ENCODE measurements at regions not wholly inside any gene's neighbourhood (a gene's known extent, or its start where the extent isn't known, plus 50 kb on each side); places are given as distances from the start of the nearest gene placed in this dataset.

DNA sequence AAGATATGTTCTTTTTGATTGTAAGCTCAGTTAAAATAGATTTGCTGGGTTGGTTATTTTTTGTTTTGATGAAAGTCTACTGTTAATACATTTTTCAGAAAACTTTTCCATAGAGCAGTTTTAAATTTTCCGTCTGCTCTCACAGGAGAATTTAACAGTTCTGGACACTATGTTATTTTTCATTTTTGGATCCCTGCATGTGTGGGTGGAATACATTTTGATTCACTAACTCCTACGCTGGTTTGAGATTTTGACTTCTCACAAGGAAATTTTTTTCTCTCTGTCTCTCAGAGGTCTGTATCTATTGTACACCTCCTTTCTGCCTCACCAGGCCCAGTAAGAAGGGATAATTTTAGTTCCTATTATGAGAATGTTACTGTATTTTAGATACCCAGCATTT is 502.4 kb downstream of the CDH10 start (continued):
- no peak for TF ChIP-seq MAFK (conservative IDR thresholded peaks at IDR 0.05 in 1 of 2, IDR thresholded peaks at IDR 0.05 in 1 of 2; ENCODE audit: low read length in 2 of 2)

GRCh38 chr5:24145806-24146205 is 499.0 kb downstream of the CDH10 start:
- H3K4me1 ChIP-seq (ENCODE audit: insufficient read depth, low read length) = no peaks in the 10 kb centered on the region
- no peak overlapping the region for H3K4me3 ChIP-seq (replicated peaks in 1 of 3; ENCODE audit: insufficient read depth in 1 of 3, low read depth in 2 of 3, low read length in 3 of 3)
- H3K36me3 ChIP-seq (replicated peaks in 1 of 2; ENCODE audit: control insufficient read depth in 1 of 2, insufficient read depth in 2 of 2, low read length in 2 of 2) = no peaks in the 10 kb centered on the region
- H3K9ac ChIP-seq (ENCODE audit: insufficient read depth, low read depth, low read length) = no peak overlapping the region
- ChIA-PET POLR2A (no interaction called here), CTCF (ENCODE audit: low intra/inter-chr PET ratio, low total read pairs) (no interaction called here)
- intact Hi-C loops (cut with micrococcal nuclease; ENCODE audit: unreplicated experiment) = no loop called here
- H3K27me3 ChIP-seq (ENCODE audit: control insufficient read depth in 1 of 2, insufficient read depth in 2 of 2, low read length in 2 of 2) = no peaks in the 10 kb centered on the region
- H3K9me3 ChIP-seq (ENCODE audit: low read length) = no peaks in the 10 kb centered on the region; the same call in 1 of the 2 replicates
- no peak for DNase-seq (ENCODE audit: low spot score)
- no peak overlapping the region for H3K4me2 ChIP-seq (ENCODE audit: low read depth, low read length)
- no peaks in the 10 kb centered on the region for H3K79me2 ChIP-seq (ENCODE audit: insufficient read depth, low read length)
- WGBS (ENCODE audit: low lambda C conversion rate) = 0% methylated on average over 2 of the region's 2 CpGs
- H2AFZ ChIP-seq (ENCODE audit: low read length) = no peak overlapping the region
- FAIRE-seq = no peak
- H4K20me1 ChIP-seq (ENCODE audit: insufficient read depth, low read length) = no peaks in the 10 kb centered on the region
- no peak for TF ChIP-seq ZNF780A (CRISPR knock-in tag; IDR thresholded peaks at IDR 0.05)
- TF ChIP-seq AHR (CRISPR knock-in tag; IDR thresholded peaks at IDR 0.05) = no peak
- TF ChIP-seq, protein P1, sequence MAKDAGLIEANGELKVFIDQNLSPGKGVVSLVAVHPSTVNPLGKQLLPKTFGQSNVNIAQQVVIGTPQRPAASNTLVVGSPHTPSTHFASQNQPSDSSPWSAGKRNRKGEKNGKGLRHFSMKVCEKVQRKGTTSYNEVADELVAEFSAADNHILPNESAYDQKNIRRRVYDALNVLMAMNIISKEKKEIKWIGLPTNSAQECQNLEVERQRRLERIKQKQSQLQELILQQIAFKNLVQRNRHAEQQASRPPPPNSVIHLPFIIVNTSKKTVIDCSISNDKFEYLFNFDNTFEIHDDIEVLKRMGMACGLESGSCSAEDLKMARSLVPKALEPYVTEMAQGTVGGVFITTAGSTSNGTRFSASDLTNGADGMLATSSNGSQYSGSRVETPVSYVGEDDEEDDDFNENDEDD (CRISPR knock-in tag; IDR thresholded peaks at IDR 0.05; ENCODE audit: borderline replicate concordance) = no peak
- no peak for TF ChIP-seq PBX3 (CRISPR knock-in tag; IDR thresholded peaks at IDR 0.05; ENCODE audit: borderline replicate concordance)
- TF ChIP-seq ZNF354B (CRISPR knock-in tag; IDR thresholded peaks at IDR 0.05) = no peak
- no peak for TF ChIP-seq ZNF605 (CRISPR knock-in tag; IDR thresholded peaks at IDR 0.05)
- no peak for TF ChIP-seq FOXC1 (CRISPR knock-in tag; IDR thresholded peaks at IDR 0.05; ENCODE audit: borderline replicate concordance)
- TF ChIP-seq, protein P2, sequence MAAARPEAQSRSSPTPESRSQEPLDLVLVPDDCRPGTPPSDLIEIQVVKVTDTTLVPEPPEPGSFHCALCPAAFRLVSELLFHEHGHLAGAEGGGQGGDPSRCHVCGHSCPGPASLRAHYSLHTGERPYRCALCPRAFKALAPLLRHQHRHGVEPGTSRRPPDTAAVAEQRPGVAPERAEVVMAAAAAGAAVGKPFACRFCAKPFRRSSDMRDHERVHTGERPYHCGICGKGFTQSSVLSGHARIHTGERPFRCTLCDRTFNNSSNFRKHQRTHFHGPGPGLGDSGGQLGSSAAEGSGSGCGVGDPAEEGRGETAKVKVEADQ (CRISPR knock-in tag; IDR thresholded peaks at IDR 0.05; ENCODE audit: borderline replicate concordance) = no peak
- no peak for TF ChIP-seq PHF5A (CRISPR knock-in tag; IDR thresholded peaks at IDR 0.05; ENCODE audit: low read depth, unreplicated experiment)
- TF ChIP-seq, protein P3, sequence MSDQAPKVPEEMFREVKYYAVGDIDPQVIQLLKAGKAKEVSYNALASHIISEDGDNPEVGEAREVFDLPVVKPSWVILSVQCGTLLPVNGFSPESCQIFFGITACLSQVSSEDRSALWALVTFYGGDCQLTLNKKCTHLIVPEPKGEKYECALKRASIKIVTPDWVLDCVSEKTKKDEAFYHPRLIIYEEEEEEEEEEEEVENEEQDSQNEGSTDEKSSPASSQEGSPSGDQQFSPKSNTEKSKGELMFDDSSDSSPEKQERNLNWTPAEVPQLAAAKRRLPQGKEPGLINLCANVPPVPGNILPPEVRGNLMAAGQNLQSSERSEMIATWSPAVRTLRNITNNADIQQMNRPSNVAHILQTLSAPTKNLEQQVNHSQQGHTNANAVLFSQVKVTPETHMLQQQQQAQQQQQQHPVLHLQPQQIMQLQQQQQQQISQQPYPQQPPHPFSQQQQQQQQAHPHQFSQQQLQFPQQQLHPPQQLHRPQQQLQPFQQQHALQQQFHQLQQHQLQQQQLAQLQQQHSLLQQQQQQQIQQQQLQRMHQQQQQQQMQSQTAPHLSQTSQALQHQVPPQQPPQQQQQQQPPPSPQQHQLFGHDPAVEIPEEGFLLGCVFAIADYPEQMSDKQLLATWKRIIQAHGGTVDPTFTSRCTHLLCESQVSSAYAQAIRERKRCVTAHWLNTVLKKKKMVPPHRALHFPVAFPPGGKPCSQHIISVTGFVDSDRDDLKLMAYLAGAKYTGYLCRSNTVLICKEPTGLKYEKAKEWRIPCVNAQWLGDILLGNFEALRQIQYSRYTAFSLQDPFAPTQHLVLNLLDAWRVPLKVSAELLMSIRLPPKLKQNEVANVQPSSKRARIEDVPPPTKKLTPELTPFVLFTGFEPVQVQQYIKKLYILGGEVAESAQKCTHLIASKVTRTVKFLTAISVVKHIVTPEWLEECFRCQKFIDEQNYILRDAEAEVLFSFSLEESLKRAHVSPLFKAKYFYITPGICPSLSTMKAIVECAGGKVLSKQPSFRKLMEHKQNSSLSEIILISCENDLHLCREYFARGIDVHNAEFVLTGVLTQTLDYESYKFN (CRISPR knock-in tag; conservative IDR thresholded peaks at IDR 0.05) = no peak
- no peak for TF ChIP-seq ATM (IDR thresholded peaks at IDR 0.05; ENCODE audit: borderline replicate concordance)
- in situ Hi-C loops (cut with HindIII; ENCODE audit: extremely low pct_ligation_motif_present, low pct_unique_long_range_greater_than_20kb) = no loop called here
- ATAC-seq = no peak
- no peak overlapping the region for H3K27ac ChIP-seq (ENCODE audit: extremely low read length, insufficient read depth, low read length)
- no TSS peak for BruUV-seq (replicated peaks)

All from HepG2 (cell line).